ENCODE measurements at regions not wholly inside any gene's neighbourhood (a gene's known extent, or its start where the extent isn't known, plus 50 kb on each side); places are given as distances from the start of the nearest gene placed in this dataset.

- peak; percentile 81 for ATAC-seq
- H3K4me1 ChIP-seq = no peaks in the 10 kb centered on the region
- no peak for TF ChIP-seq CTCF (IDR thresholded peaks at IDR 0.05)
- H3K27me3 ChIP-seq = no peaks in the 10 kb centered on the region
- DNase-seq = no peak
- no peak overlapping the region for H3K4me3 ChIP-seq
- no peaks in the 10 kb centered on the region for H3K36me3 ChIP-seq
- no peak overlapping the region for H3K27ac ChIP-seq
- intact Hi-C loops (cut with DNase I) = no loop called here
- H3K9me3 ChIP-seq = no peaks in the 10 kb centered on the region
Measured at GRCh38 chr15:95684693-95685115, 645.8 kb upstream of the NR2F2 start.

- Histone ChIP-seq H3K27me3 (no peaks in the 10 kb centered on the region), H3K9me3 (peaks cover 0 to 7% of the 10 kb centered on the region in 2 donors), H3K4me1 (no peaks in the 10 kb centered on the region), H3K27ac (no peak overlapping the region), H3K36me3 (no peaks in the 10 kb centered on the region), H3K4me3 (no peak overlapping the region)
- no peak for TF ChIP-seq CTCF (IDR thresholded peaks at IDR 0.05)
- intact Hi-C loops (cut with DNase I) = no loop called here
- ATAC-seq (no peak), DNase-seq (no peak)
Measured at GRCh38 chr15:95687061-95687460, 643.4 kb upstream of the NR2F2 start.

GRCh38 chr15:95687686-95688085 lies 642.8 kb upstream of the NR2F2 start:
- H3K27ac ChIP-seq = no peak overlapping the region
- DNase-seq = no peak
- TF ChIP-seq CTCF (IDR thresholded peaks at IDR 0.05) = no peak
- H3K4me1 ChIP-seq = no peaks in the 10 kb centered on the region
- peaks cover 0 to 12% of the 10 kb centered on the region in 2 donors for H3K9me3 ChIP-seq
- no peak for ATAC-seq
- H3K27me3 ChIP-seq = no peaks in the 10 kb centered on the region
- intact Hi-C loops (cut with DNase I) = no loop called here
- no peaks in the 10 kb centered on the region for H3K36me3 ChIP-seq
- H3K4me3 ChIP-seq = no peak overlapping the region

GRCh38 chr15:95690631-95691340 lies 639.7 kb upstream of the NR2F2 start:
- H3K4me3 ChIP-seq = no peak overlapping the region
- H3K27ac ChIP-seq = no peak overlapping the region
- H3K4me1 ChIP-seq = no peaks in the 10 kb centered on the region
- no peaks in the 10 kb centered on the region for H3K36me3 ChIP-seq
- ATAC-seq = no peak
- no peak for TF ChIP-seq CTCF (IDR thresholded peaks at IDR 0.05)
- no peak for DNase-seq
- peaks cover 0 to 42% of the 10 kb centered on the region in 2 donors for H3K9me3 ChIP-seq
- intact Hi-C loops (cut with DNase I) = no loop called here
- no peaks in the 10 kb centered on the region for H3K27me3 ChIP-seq

GRCh38 chr15:95693917-95694316 lies 636.6 kb upstream of the NR2F2 start:
- Histone ChIP-seq H3K9me3 (peaks cover 0 to 46% of the 10 kb centered on the region in 2 donors), H3K4me3 (no peak overlapping the region), H3K27me3 (no peaks in the 10 kb centered on the region), H3K27ac (no peak overlapping the region), H3K36me3 (no peaks in the 10 kb centered on the region), H3K4me1 (no peaks in the 10 kb centered on the region)
- ATAC-seq (no peak), DNase-seq (no peak)
- intact Hi-C loops (cut with DNase I) = no loop called here
- no peak for TF ChIP-seq CTCF (IDR thresholded peaks at IDR 0.05)
